ENCODE measurements at regions not wholly inside any gene's neighbourhood (a gene's known extent, or its start where the extent isn't known, plus 50 kb on each side); places are given as distances from the start of the nearest gene placed in this dataset.

GRCh38 chr17:71464241-71464640, 656.6 kb upstream of the SOX9 start:
- intact Hi-C loops (cut with DNase I), result no loop called here
- DNase-seq (ENCODE audit: low spot score), result no peak

- DNase-seq (ENCODE audit: low spot score), result no peak
- intact Hi-C loops (cut with DNase I), result no loop called here
Observed at GRCh38 chr17:71464751-71465150, 656.1 kb upstream of the SOX9 start.

GRCh38 chr17:71467719-71468118, 653.1 kb upstream of the SOX9 start:
- no peak for DNase-seq (ENCODE audit: low spot score)
- intact Hi-C loops (cut with DNase I), result no loop called here

GRCh38 chr17:71470062-71470461, 650.8 kb upstream of the SOX9 start:
- intact Hi-C loops (cut with DNase I), result no loop called here
- no peak for DNase-seq (ENCODE audit: low spot score)

- DNase-seq (ENCODE audit: low spot score), result no peak
- intact Hi-C loops (cut with DNase I), result no loop called here
Observed at GRCh38 chr17:71472809-71473789, 647.7 kb upstream of the SOX9 start.

- no peak for DNase-seq (ENCODE audit: low spot score)
- intact Hi-C loops (cut with DNase I), result no loop called here
Observed at GRCh38 chr17:71477356-71477755, 643.5 kb upstream of the SOX9 start.

GRCh38 chr17:71480099-71480498, 640.7 kb upstream of the SOX9 start:
- intact Hi-C loops (cut with DNase I), result no loop called here
- DNase-seq (ENCODE audit: low spot score), result no peak

- no peak for DNase-seq (ENCODE audit: low spot score)
- intact Hi-C loops (cut with DNase I), result no loop called here
Observed at GRCh38 chr17:71482625-71483024, 638.2 kb upstream of the SOX9 start.

GRCh38 chr17:71484546-71484945, 636.3 kb upstream of the SOX9 start:
- no peak for DNase-seq (ENCODE audit: low spot score)
- intact Hi-C loops (cut with DNase I), result no loop called here

- no peak for DNase-seq (ENCODE audit: low spot score)
- intact Hi-C loops (cut with DNase I), result loop anchor here in 1 of 2 donors (5.0 kb wide), 1 partner anchor 408 kb away; no protein-coding TSS in a partner anchor
Observed at GRCh38 chr17:71485426-71485825, 635.4 kb upstream of the SOX9 start.

GRCh38 chr17:71486261-71486660, 634.6 kb upstream of the SOX9 start:
- DNase-seq (ENCODE audit: low spot score), result no peak

GRCh38 chr17:71488851-71489250, 632.0 kb upstream of the SOX9 start:
- DNase-seq (ENCODE audit: low spot score), result no peak
- intact Hi-C loops (cut with DNase I), result loop anchor here in 1 of 2 donors (5.0 kb wide), 1 partner anchor 412 kb away; no protein-coding TSS in a partner anchor

More at GRCh38 chr17:71486261-71486660, 634.6 kb upstream of the SOX9 start:
- intact Hi-C loops (cut with DNase I), result loop anchor here in 1 of 2 donors (5.0 kb wide), 1 partner anchor 409 kb away; no protein-coding TSS in a partner anchor

- no peak for DNase-seq (ENCODE audit: low spot score)
- intact Hi-C loops (cut with DNase I), result no loop called here
Observed at GRCh38 chr17:71494062-71494855, 626.6 kb upstream of the SOX9 start.

- DNase-seq (ENCODE audit: low spot score), result no peak
- intact Hi-C loops (cut with DNase I), result no loop called here
Observed at GRCh38 chr17:71495420-71495819, 625.4 kb upstream of the SOX9 start.

GRCh38 chr17:71496552-71496951, 624.3 kb upstream of the SOX9 start:
- no peak for DNase-seq (ENCODE audit: low spot score)
- intact Hi-C loops (cut with DNase I), result no loop called here

GRCh38 chr17:71500761-71501555, 619.9 kb upstream of the SOX9 start:
- DNase-seq (ENCODE audit: low spot score), result no peak
- intact Hi-C loops (cut with DNase I), result no loop called here

GRCh38 chr17:71501711-71502110, 619.1 kb upstream of the SOX9 start:
- no peak for DNase-seq (ENCODE audit: low spot score)
- intact Hi-C loops (cut with DNase I), result no loop called here

GRCh38 chr17:71502443-71502842, 618.4 kb upstream of the SOX9 start:
- DNase-seq (ENCODE audit: low spot score), result no peak
- intact Hi-C loops (cut with DNase I), result no loop called here

GRCh38 chr17:71503710-71504465, 616.9 kb upstream of the SOX9 start:
- no peak for DNase-seq (ENCODE audit: low spot score)
- intact Hi-C loops (cut with DNase I), result no loop called here

Data from posterior vena cava (tissue), 2 donors.